ENCODE measurements at regions not wholly inside any gene's neighbourhood (a gene's known extent, or its start where the extent isn't known, plus 50 kb on each side); places are given as distances from the start of the nearest gene placed in this dataset.

DNA sequence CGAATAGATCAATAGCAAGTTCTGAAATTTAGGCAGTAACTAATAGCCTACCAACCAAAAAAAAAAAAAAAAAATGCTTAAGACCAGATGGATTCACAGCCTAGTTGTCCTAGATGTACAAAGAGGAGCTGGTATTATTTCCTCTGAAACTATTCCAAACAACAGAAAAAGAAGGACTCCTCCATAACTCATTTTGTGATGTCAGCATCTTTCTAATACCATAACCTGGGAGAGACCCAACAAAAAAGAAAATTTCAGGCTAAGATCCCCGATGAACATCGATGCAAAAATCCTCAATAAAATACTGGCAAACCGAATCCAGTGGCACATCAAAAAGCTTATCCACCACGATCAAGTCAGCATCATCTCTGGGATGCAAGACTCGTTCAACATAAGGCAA, 1557.9 kb downstream of the C4orf33 start:
- Histone ChIP-seq H3K27ac (ENCODE audit: low read depth in 2 of 2, low read length in 2 of 2) (no peak overlapping the region), H3K9me3 (ENCODE audit: control insufficient read depth in 2 of 3, insufficient read depth in 1 of 3, low read length in 3 of 3) (peaks cover 0 to 3% (median 0%) of the 10 kb centered on the region in 3 donors), H3K27me3 (ENCODE audit: control insufficient read depth, insufficient read depth, low read length) (no peaks in the 10 kb centered on the region), H3K4me1 (ENCODE audit: control insufficient read depth in 2 of 3, insufficient read depth in 2 of 3, low read depth in 1 of 3, low read length in 3 of 3) (no peaks in the 10 kb centered on the region), H3K36me3 (ENCODE audit: control insufficient read depth in 2 of 3, insufficient read depth in 3 of 3, low read length in 3 of 3) (no peaks in the 10 kb centered on the region), H3K4me3 (ENCODE audit: low read length in 3 of 3) (no peak overlapping the region), H3K9ac (ENCODE audit: low read length in 3 of 3) (no peak overlapping the region)
- intact Hi-C loops (cut with DNase I): no loop called here
- no peak for TF ChIP-seq CTCF (IDR thresholded peaks at IDR 0.05; ENCODE audit: borderline replicate concordance, extremely low read depth, insufficient read depth)
- FAIRE-seq: no peak
- DNase-seq: no peak

GRCh38 chr4:130659320-130659719, 1563.4 kb downstream of the C4orf33 start:
- Histone ChIP-seq H3K4me3 (ENCODE audit: low read length in 3 of 3) (no peak overlapping the region), H3K36me3 (ENCODE audit: control insufficient read depth in 2 of 3, insufficient read depth in 3 of 3, low read length in 3 of 3) (no peaks in the 10 kb centered on the region), H3K9me3 (ENCODE audit: control insufficient read depth in 2 of 3, insufficient read depth in 1 of 3, low read length in 3 of 3) (no peaks in the 10 kb centered on the region), H3K27ac (ENCODE audit: low read depth in 2 of 2, low read length in 2 of 2) (no peak overlapping the region), H3K27me3 (ENCODE audit: control insufficient read depth, insufficient read depth, low read length) (no peaks in the 10 kb centered on the region), H3K9ac (ENCODE audit: low read length in 3 of 3) (no peak overlapping the region), H3K4me1 (ENCODE audit: control insufficient read depth in 2 of 3, insufficient read depth in 2 of 3, low read depth in 1 of 3, low read length in 3 of 3) (no peaks in the 10 kb centered on the region)
- FAIRE-seq (no peak), DNase-seq (no peak)
- TF ChIP-seq CTCF (IDR thresholded peaks at IDR 0.05; ENCODE audit: borderline replicate concordance, extremely low read depth, insufficient read depth): no peak
- intact Hi-C loops (cut with DNase I): no loop called here

- TF ChIP-seq CTCF (IDR thresholded peaks at IDR 0.05; ENCODE audit: borderline replicate concordance, extremely low read depth, insufficient read depth): no peak
- Histone ChIP-seq H3K36me3 (ENCODE audit: control insufficient read depth in 2 of 3, insufficient read depth in 3 of 3, low read length in 3 of 3) (no peaks in the 10 kb centered on the region), H3K27ac (ENCODE audit: low read depth in 2 of 2, low read length in 2 of 2) (no peak overlapping the region), H3K9ac (ENCODE audit: low read length in 3 of 3) (no peak overlapping the region), H3K4me1 (ENCODE audit: control insufficient read depth in 2 of 3, insufficient read depth in 2 of 3, low read depth in 1 of 3, low read length in 3 of 3) (no peaks in the 10 kb centered on the region), H3K9me3 (ENCODE audit: control insufficient read depth in 2 of 3, insufficient read depth in 1 of 3, low read length in 3 of 3) (no peaks in the 10 kb centered on the region), H3K27me3 (ENCODE audit: control insufficient read depth, insufficient read depth, low read length) (no peaks in the 10 kb centered on the region), H3K4me3 (ENCODE audit: low read length in 3 of 3) (no peak overlapping the region)
- intact Hi-C loops (cut with DNase I): no loop called here
- DNase-seq (no peak), FAIRE-seq (no peak)
Measured at GRCh38 chr4:130668859-130669258, 1572.9 kb downstream of the C4orf33 start.

GRCh38 chr4:130675266-130675665, 1579.3 kb downstream of the C4orf33 start:
- FAIRE-seq (no peak), DNase-seq (no peak)
- Histone ChIP-seq H3K4me1 (ENCODE audit: control insufficient read depth in 2 of 3, insufficient read depth in 2 of 3, low read depth in 1 of 3, low read length in 3 of 3) (no peaks in the 10 kb centered on the region), H3K27ac (ENCODE audit: low read depth in 2 of 2, low read length in 2 of 2) (no peak overlapping the region), H3K9me3 (ENCODE audit: control insufficient read depth in 2 of 3, insufficient read depth in 1 of 3, low read length in 3 of 3) (no peaks in the 10 kb centered on the region), H3K9ac (ENCODE audit: low read length in 3 of 3) (no peak overlapping the region), H3K4me3 (ENCODE audit: low read length in 3 of 3) (no peak overlapping the region), H3K27me3 (ENCODE audit: control insufficient read depth, insufficient read depth, low read length) (no peaks in the 10 kb centered on the region), H3K36me3 (ENCODE audit: control insufficient read depth in 2 of 3, insufficient read depth in 3 of 3, low read length in 3 of 3) (no peaks in the 10 kb centered on the region)
- intact Hi-C loops (cut with DNase I): no loop called here
- TF ChIP-seq CTCF (IDR thresholded peaks at IDR 0.05; ENCODE audit: borderline replicate concordance, extremely low read depth, insufficient read depth): no peak

Data from kidney (tissue), 13 donors.